ENCODE measurements at regions not wholly inside any gene's neighbourhood (a gene's known extent, or its start where the extent isn't known, plus 50 kb on each side); places are given as distances from the start of the nearest gene placed in this dataset.

DNA sequence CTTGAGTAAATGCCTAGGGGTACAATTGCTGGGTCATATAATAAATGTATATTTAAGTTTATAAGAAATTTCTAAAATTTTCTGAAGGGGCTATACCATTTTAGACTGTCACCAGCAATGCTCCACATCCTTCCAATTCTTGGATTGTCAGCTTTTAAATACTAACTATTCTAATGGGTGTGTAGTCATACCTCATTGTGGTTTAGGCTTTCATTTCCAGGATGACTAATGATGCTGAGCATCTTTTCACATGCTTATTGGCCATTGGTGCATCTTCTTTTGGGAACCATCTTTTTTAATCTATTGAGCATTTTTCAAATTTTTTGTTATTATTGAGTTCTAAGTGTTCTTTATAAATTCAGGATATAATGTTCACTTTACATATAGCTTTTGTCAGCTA, 52.5 kb upstream of the CORO2B start (continued):
- TF ChIP-seq, protein P1, sequence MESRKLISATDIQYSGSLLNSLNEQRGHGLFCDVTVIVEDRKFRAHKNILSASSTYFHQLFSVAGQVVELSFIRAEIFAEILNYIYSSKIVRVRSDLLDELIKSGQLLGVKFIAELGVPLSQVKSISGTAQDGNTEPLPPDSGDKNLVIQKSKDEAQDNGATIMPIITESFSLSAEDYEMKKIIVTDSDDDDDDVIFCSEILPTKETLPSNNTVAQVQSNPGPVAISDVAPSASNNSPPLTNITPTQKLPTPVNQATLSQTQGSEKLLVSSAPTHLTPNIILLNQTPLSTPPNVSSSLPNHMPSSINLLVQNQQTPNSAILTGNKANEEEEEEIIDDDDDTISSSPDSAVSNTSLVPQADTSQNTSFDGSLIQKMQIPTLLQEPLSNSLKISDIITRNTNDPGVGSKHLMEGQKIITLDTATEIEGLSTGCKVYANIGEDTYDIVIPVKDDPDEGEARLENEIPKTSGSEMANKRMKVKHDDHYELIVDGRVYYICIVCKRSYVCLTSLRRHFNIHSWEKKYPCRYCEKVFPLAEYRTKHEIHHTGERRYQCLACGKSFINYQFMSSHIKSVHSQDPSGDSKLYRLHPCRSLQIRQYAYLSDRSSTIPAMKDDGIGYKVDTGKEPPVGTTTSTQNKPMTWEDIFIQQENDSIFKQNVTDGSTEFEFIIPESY (IDR thresholded peaks at IDR 0.05): no peak
- TF ChIP-seq GABPA (IDR thresholded peaks at IDR 0.05 in 1 of 2, conservative IDR thresholded peaks at IDR 0.05 in 1 of 2) (no peak), JUND (IDR thresholded peaks at IDR 0.05) (no peak)

DNA sequence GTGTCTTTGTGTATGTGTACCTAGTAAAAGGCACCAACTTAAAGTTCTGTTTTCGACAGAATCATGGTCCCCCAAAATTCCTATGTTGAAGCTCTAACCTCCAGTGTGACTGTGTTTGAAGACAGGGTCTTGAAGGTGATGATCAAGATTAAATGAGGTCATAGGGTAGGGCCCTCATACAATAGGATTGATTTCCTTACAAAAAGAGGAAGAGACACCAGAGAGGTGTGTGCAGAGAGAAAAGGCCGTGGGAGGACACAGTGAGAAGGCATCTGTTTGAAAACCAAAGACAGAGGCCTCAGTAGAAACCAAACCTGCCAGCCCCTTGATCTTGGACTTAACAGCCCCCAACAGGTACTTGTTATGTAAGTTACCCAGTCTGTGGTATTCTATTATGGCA, 52.0 kb upstream of the CORO2B start:
- Histone ChIP-seq H3K9ac (ENCODE audit: low read depth in 1 of 2, low read length in 2 of 2) (no peak overlapping the region), H3K27ac (ENCODE audit: low read depth in 1 of 2, low read length in 2 of 2) (no peak overlapping the region), H3K4me3 (ENCODE audit: low read depth in 1 of 3, low read length in 3 of 3) (no peak overlapping the region), H3K36me3 (ENCODE audit: control insufficient read depth in 4 of 4, insufficient read depth in 3 of 4, low read depth in 1 of 4, low read length in 3 of 4) (no peaks in the 10 kb centered on the region), H3K9me3 (ENCODE audit: control insufficient read depth in 4 of 4, low read length in 3 of 4) (no peaks in the 10 kb centered on the region), H3K4me1 (ENCODE audit: control insufficient read depth in 4 of 4, insufficient read depth in 4 of 4, low read length in 3 of 4) (no peaks in the 10 kb centered on the region), H3K27me3 (ENCODE audit: control insufficient read depth in 4 of 4, insufficient read depth in 4 of 4, low read length in 3 of 4) (peaks cover 0 to 6% (median 0%) of the 10 kb centered on the region in 4 donors)
- no peak for DNase-seq (ENCODE audit: low spot score)
- TF ChIP-seq, protein P2, sequence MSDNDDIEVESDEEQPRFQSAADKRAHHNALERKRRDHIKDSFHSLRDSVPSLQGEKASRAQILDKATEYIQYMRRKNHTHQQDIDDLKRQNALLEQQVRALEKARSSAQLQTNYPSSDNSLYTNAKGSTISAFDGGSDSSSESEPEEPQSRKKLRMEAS (IDR thresholded peaks at IDR 0.05): no peak
- TF ChIP-seq, protein P3, sequence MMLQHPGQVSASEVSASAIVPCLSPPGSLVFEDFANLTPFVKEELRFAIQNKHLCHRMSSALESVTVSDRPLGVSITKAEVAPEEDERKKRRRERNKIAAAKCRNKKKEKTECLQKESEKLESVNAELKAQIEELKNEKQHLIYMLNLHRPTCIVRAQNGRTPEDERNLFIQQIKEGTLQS (IDR thresholded peaks at IDR 0.05): no peak
- TF ChIP-seq RXRA (IDR thresholded peaks at IDR 0.05): no peak
- TF ChIP-seq SP1 (IDR thresholded peaks at IDR 0.05): no peak
- no peak for TF ChIP-seq HNF4A (conservative IDR thresholded peaks at IDR 0.05)
- no peak for TF ChIP-seq JUND (IDR thresholded peaks at IDR 0.05)
- no peak for TF ChIP-seq FOXA2 (IDR thresholded peaks at IDR 0.05)
- no peak for TF ChIP-seq GABPA (IDR thresholded peaks at IDR 0.05 in 1 of 2, conservative IDR thresholded peaks at IDR 0.05 in 1 of 2)
- TF ChIP-seq, protein P4, sequence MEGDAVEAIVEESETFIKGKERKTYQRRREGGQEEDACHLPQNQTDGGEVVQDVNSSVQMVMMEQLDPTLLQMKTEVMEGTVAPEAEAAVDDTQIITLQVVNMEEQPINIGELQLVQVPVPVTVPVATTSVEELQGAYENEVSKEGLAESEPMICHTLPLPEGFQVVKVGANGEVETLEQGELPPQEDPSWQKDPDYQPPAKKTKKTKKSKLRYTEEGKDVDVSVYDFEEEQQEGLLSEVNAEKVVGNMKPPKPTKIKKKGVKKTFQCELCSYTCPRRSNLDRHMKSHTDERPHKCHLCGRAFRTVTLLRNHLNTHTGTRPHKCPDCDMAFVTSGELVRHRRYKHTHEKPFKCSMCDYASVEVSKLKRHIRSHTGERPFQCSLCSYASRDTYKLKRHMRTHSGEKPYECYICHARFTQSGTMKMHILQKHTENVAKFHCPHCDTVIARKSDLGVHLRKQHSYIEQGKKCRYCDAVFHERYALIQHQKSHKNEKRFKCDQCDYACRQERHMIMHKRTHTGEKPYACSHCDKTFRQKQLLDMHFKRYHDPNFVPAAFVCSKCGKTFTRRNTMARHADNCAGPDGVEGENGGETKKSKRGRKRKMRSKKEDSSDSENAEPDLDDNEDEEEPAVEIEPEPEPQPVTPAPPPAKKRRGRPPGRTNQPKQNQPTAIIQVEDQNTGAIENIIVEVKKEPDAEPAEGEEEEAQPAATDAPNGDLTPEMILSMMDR (IDR thresholded peaks at IDR 0.05; ENCODE audit: low read depth, low read length, missing input control): no peak
- TF ChIP-seq TAF1 (conservative IDR thresholded peaks at IDR 0.05): no peak
- TF ChIP-seq NR2F2 (IDR thresholded peaks at IDR 0.05): no peak
- TF ChIP-seq, protein P5, sequence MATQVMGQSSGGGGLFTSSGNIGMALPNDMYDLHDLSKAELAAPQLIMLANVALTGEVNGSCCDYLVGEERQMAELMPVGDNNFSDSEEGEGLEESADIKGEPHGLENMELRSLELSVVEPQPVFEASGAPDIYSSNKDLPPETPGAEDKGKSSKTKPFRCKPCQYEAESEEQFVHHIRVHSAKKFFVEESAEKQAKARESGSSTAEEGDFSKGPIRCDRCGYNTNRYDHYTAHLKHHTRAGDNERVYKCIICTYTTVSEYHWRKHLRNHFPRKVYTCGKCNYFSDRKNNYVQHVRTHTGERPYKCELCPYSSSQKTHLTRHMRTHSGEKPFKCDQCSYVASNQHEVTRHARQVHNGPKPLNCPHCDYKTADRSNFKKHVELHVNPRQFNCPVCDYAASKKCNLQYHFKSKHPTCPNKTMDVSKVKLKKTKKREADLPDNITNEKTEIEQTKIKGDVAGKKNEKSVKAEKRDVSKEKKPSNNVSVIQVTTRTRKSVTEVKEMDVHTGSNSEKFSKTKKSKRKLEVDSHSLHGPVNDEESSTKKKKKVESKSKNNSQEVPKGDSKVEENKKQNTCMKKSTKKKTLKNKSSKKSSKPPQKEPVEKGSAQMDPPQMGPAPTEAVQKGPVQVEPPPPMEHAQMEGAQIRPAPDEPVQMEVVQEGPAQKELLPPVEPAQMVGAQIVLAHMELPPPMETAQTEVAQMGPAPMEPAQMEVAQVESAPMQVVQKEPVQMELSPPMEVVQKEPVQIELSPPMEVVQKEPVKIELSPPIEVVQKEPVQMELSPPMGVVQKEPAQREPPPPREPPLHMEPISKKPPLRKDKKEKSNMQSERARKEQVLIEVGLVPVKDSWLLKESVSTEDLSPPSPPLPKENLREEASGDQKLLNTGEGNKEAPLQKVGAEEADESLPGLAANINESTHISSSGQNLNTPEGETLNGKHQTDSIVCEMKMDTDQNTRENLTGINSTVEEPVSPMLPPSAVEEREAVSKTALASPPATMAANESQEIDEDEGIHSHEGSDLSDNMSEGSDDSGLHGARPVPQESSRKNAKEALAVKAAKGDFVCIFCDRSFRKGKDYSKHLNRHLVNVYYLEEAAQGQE (IDR thresholded peaks at IDR 0.05): no peak
- TF ChIP-seq HNF4G (IDR thresholded peaks at IDR 0.05): no peak
- TF ChIP-seq, protein P1 (IDR thresholded peaks at IDR 0.05): no peak
- TF ChIP-seq YY1 (IDR thresholded peaks at IDR 0.05): no peak
- no peak for TF ChIP-seq RAD21 (IDR thresholded peaks at IDR 0.05)
- TF ChIP-seq EGR1 (IDR thresholded peaks at IDR 0.05; ENCODE audit: low read depth in 2 of 2): no peak
- TF ChIP-seq FOXA1 (IDR thresholded peaks at IDR 0.05): no peak
- WGBS: 84% methylated on average over 2 of the region's 2 CpGs
